Lower leg skin (tissue), 3 donors: ENCODE measurements at regions not wholly inside any gene's neighbourhood (a gene's known extent, or its start where the extent isn't known, plus 50 kb on each side); places are given as distances from the start of the nearest gene placed in this dataset.

Experiments used
- POLR2A ChIP-seq, 2 donors: fragments of 450-650 bp; IDR thresholded peaks; one replicate each; pipeline ENCODE4 v1.6.1; 2016 to 2017; ENCODE audit warnings: antibody characterized with exemption in 2 of 2, mild to moderate bottlenecking in 1 of 2, moderate library complexity in 1 of 2
- TF ChIP-seq, protein P1 (sequence below), 3 donors: fragments of 450-650 bp; IDR thresholded peaks; one replicate each; pipeline ENCODE4 v1.5.1; 2016; ENCODE audit warnings: antibody characterized with exemption in 3 of 3, mild to moderate bottlenecking in 3 of 3, moderate library complexity in 2 of 3

DNA sequence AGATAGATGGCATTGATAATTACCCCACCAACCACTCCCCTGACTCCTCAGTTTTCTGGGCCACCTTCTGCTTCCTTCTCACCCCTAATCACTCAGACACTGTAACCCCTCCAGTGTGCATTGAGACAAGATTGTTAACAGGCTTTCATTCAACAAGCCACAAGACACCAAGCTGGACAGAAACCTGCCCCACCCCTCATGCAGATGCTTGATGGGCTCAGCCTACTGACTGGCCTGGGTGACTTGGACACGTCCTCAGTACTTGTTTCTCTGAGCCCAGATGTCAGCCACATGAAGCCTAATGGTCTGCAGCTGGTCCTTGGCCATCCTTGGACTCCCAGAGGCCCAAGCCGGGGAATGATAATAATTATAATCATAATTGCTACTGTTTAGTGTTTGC lies 71.4 kb upstream of the SMIM23 start:
- TF ChIP-seq, protein P1, sequence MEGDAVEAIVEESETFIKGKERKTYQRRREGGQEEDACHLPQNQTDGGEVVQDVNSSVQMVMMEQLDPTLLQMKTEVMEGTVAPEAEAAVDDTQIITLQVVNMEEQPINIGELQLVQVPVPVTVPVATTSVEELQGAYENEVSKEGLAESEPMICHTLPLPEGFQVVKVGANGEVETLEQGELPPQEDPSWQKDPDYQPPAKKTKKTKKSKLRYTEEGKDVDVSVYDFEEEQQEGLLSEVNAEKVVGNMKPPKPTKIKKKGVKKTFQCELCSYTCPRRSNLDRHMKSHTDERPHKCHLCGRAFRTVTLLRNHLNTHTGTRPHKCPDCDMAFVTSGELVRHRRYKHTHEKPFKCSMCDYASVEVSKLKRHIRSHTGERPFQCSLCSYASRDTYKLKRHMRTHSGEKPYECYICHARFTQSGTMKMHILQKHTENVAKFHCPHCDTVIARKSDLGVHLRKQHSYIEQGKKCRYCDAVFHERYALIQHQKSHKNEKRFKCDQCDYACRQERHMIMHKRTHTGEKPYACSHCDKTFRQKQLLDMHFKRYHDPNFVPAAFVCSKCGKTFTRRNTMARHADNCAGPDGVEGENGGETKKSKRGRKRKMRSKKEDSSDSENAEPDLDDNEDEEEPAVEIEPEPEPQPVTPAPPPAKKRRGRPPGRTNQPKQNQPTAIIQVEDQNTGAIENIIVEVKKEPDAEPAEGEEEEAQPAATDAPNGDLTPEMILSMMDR (IDR thresholded peaks at IDR 0.05): no peak
- TF ChIP-seq POLR2A (IDR thresholded peaks at IDR 0.05): no peak
